Loucy (cell line): ENCODE measurements at regions not wholly inside any gene's neighbourhood (a gene's known extent, or its start where the extent isn't known, plus 50 kb on each side); places are given as distances from the start of the nearest gene placed in this dataset.

ENCODE experiments used
- H2AFZ ChIP-seq: fragments of 200-600 bp; sonication (generic); 2 replicates; pipeline ENCODE4 v1.6.0; 2016; ENCODE audit warnings: antibody characterized with exemption, mild to moderate bottlenecking, low read length, moderate library complexity
- H3F3A ChIP-seq: fragments of 200-600 bp; 2 replicates; pipeline ENCODE4 v1.6.0; 2016; ENCODE audit warnings: antibody characterized with exemption, low read depth, mild to moderate bottlenecking
- H3K27me3 ChIP-seq: fragments of 200-600 bp; sonication (generic); 2 replicates; pipeline ENCODE4 v1.6.1; 2014; ENCODE audit warnings: low read length, mild to moderate bottlenecking; ENCODE audit not compliant: insufficient read depth, poor library complexity, severe bottlenecking
- H3K36me3 ChIP-seq: fragments of 200-600 bp; sonication (generic); 2 replicates; pipeline ENCODE4 v1.6.1; 2016; ENCODE audit warnings: low read length; ENCODE audit not compliant: insufficient read depth
- H3K4me1 ChIP-seq: fragments of 200-600 bp; sonication (generic); 2 replicates; pipeline ENCODE4 v1.5.1; 2014; ENCODE audit warnings: low read length, mild to moderate bottlenecking; ENCODE audit not compliant: insufficient read depth, poor library complexity, severe bottlenecking
- H3K4me2 ChIP-seq: fragments of 200-600 bp; sonication (generic); 2 replicates; pipeline ENCODE4 v1.6.0; 2014; ENCODE audit warnings: antibody characterized with exemption, low read length, low read depth, mild to moderate bottlenecking; ENCODE audit not compliant: poor library complexity, severe bottlenecking
- H3K4me3 ChIP-seq: fragments of 200-600 bp; sonication (generic); 2 replicates; pipeline ENCODE4 v1.5.1; 2014; ENCODE audit warnings: low read length, mild to moderate bottlenecking, mixed read lengths; ENCODE audit not compliant: poor library complexity, severe bottlenecking
- H3K79me2 ChIP-seq: fragments of 200-600 bp; sonication (generic); 2 replicates; pipeline ENCODE4 v1.6.1; 2014; ENCODE audit warnings: low read length; ENCODE audit not compliant: insufficient read depth
- H3K9ac ChIP-seq: fragments of 200-600 bp; sonication (generic); 2 replicates; pipeline ENCODE4 v1.6.0; 2014; ENCODE audit warnings: mild to moderate bottlenecking, low read depth, low read length, moderate library complexity; ENCODE audit not compliant: poor library complexity, severe bottlenecking
- H3K9me2 ChIP-seq: fragments of 200-600 bp; sonication (generic); replicated peaks from 2 replicates; pipeline ENCODE4 v1.6.1; 2016; ENCODE audit warnings: low read depth, low read length, mixed read lengths
- H3K9me3 ChIP-seq: fragments of 200-600 bp; sonication (generic); 2 replicates; pipeline ENCODE4 v1.6.1; 2014; ENCODE audit warnings: mild to moderate bottlenecking, antibody characterized with exemption, low read length, low read depth; ENCODE audit not compliant: insufficient read depth
- H4K20me1 ChIP-seq: fragments of 200-600 bp; sonication (generic); 2 replicates; pipeline ENCODE4 v1.6.0; 2014; ENCODE audit warnings: antibody characterized with exemption, low read length, mild to moderate bottlenecking; ENCODE audit not compliant: insufficient read depth, poor library complexity, severe bottlenecking
- CTCF ChIP-seq: fragments of 200-600 bp; sonication (generic); conservative IDR thresholded peaks from 2 replicates; pipeline ENCODE4 v1.5.1; 2014; ENCODE audit warnings: mild to moderate bottlenecking, antibody characterized with exemption, low read length
- EZH2phosphoT487 ChIP-seq: fragments of 200-600 bp; IDR thresholded peaks from 2 replicates; pipeline ENCODE4 v1.6.1; 2018; ENCODE audit warnings: antibody characterized with exemption, mild to moderate bottlenecking, moderate library complexity, borderline replicate concordance

- Histone ChIP-seq H3K79me2 (no peaks in the 10 kb centered on the region), H3K9me3 (no peaks in the 10 kb centered on the region), H3K4me3 (no peak overlapping the region), H3K4me2 (no peak overlapping the region), H4K20me1 (no peaks in the 10 kb centered on the region), H3K9ac (no peak overlapping the region), H3K9me2 (no peaks in the 10 kb centered on the region), H3K36me3 (no peaks in the 10 kb centered on the region), H2AFZ (no peak overlapping the region), H3K4me1 (no peaks in the 10 kb centered on the region), H3F3A (no peaks in the 10 kb centered on the region), H3K27me3 (no peaks in the 10 kb centered on the region)
- TF ChIP-seq CTCF (no peak), EZH2phosphoT487 (no peak)
Observed at GRCh38 chr4:29319663-29320340, 1400.4 kb upstream of the PCDH7 start.

GRCh38 chr4:29320947-29321620, 1399.1 kb upstream of the PCDH7 start:
- H4K20me1 ChIP-seq, result no peaks in the 10 kb centered on the region
- no peaks in the 10 kb centered on the region for H3K36me3 ChIP-seq
- H3F3A ChIP-seq, result no peaks in the 10 kb centered on the region
- no peak overlapping the region for H3K4me3 ChIP-seq
- H3K27me3 ChIP-seq, result no peaks in the 10 kb centered on the region
- H3K4me2 ChIP-seq, result no peak overlapping the region
- H3K4me1 ChIP-seq, result no peaks in the 10 kb centered on the region
- no peak overlapping the region for H3K9ac ChIP-seq
- TF ChIP-seq CTCF (no peak), EZH2phosphoT487 (no peak)
- H3K9me2 ChIP-seq, result no peaks in the 10 kb centered on the region
- no peak overlapping the region for H2AFZ ChIP-seq
- no peaks in the 10 kb centered on the region for H3K79me2 ChIP-seq
- no peaks in the 10 kb centered on the region for H3K9me3 ChIP-seq

- no peaks in the 10 kb centered on the region for H3F3A ChIP-seq
- H3K79me2 ChIP-seq, result no peaks in the 10 kb centered on the region
- no peaks in the 10 kb centered on the region for H4K20me1 ChIP-seq
- H3K36me3 ChIP-seq, result no peaks in the 10 kb centered on the region
- no peaks in the 10 kb centered on the region for H3K9me2 ChIP-seq
- H3K4me3 ChIP-seq, result no peak overlapping the region
- H2AFZ ChIP-seq, result no peak overlapping the region
- H3K9me3 ChIP-seq, result no peaks in the 10 kb centered on the region
- no peak overlapping the region for H3K9ac ChIP-seq
- H3K4me1 ChIP-seq, result no peaks in the 10 kb centered on the region
- TF ChIP-seq EZH2phosphoT487 (no peak), CTCF (no peak)
- no peak overlapping the region for H3K4me2 ChIP-seq
- no peaks in the 10 kb centered on the region for H3K27me3 ChIP-seq
Observed at GRCh38 chr4:29326004-29326403, 1394.2 kb upstream of the PCDH7 start.
